Hepatocyte (in vitro differentiated cells): ENCODE measurements at regions not wholly inside any gene's neighbourhood (a gene's known extent, or its start where the extent isn't known, plus 50 kb on each side); places are given as distances from the start of the nearest gene placed in this dataset.

ENCODE experiments used
- DNase-seq: peaks from one replicate; pipeline ENCODE4 v3.0.0-alpha.2; 2016; ENCODE audit warnings: low spot score
- H2AFZ ChIP-seq: fragments of 200-600 bp; sonication (generic); 2 replicates; pipeline ENCODE4 v1.6.0; 2016; ENCODE audit warnings: antibody characterized with exemption, mild to moderate bottlenecking
- H3K27ac ChIP-seq: fragments of 200-600 bp; sonication (generic); 2 replicates; pipeline ENCODE4 v1.5.1; 2016; ENCODE audit warnings: mild to moderate bottlenecking
- H3K27me3 ChIP-seq: fragments of 200-600 bp; sonication (generic); 2 replicates; pipeline ENCODE4 v1.6.1; 2016
- H3K36me3 ChIP-seq: fragments of 200-600 bp; sonication (generic); replicated peaks from 2 replicates; pipeline ENCODE4 v1.5.1; 2016; ENCODE audit warnings: low read depth; ENCODE audit not compliant: insufficient read depth
- H3K4me1 ChIP-seq: fragments of 200-600 bp; sonication (generic); 2 replicates; pipeline ENCODE4 v1.5.1; 2016; ENCODE audit warnings: mild to moderate bottlenecking, moderate library complexity; ENCODE audit not compliant: insufficient read depth
- H3K4me2 ChIP-seq: fragments of 200-600 bp; sonication (generic); 2 replicates; pipeline ENCODE4 v1.6.0; 2016
- H3K4me3 ChIP-seq: fragments of 200-600 bp; sonication (generic); 2 replicates; pipeline ENCODE4 v1.5.1; 2016; ENCODE audit warnings: mild to moderate bottlenecking
- H3K79me2 ChIP-seq: fragments of 200-600 bp; sonication (generic); 2 replicates; pipeline ENCODE4 v1.6.0; 2017; ENCODE audit warnings: mild to moderate bottlenecking
- H3K9me2 ChIP-seq: fragments of 200-600 bp; sonication (generic); replicated peaks from 2 replicates; pipeline ENCODE4 v1.6.0; 2017; ENCODE audit warnings: mild to moderate bottlenecking; ENCODE audit not compliant: insufficient read depth
- H3K9me3 ChIP-seq: fragments of 200-600 bp; sonication (generic); 2 replicates; pipeline ENCODE4 v1.5.1; 2016; ENCODE audit warnings: low read depth, mild to moderate bottlenecking
- H4K20me1 ChIP-seq: fragments of 200-600 bp; sonication (generic); 2 replicates; pipeline ENCODE4 v1.6.0; 2016; ENCODE audit warnings: mild to moderate bottlenecking; ENCODE audit not compliant: insufficient read depth, poor library complexity, severe bottlenecking
- CTCF ChIP-seq: fragments of 200-600 bp; sonication (generic); IDR thresholded peaks from 2 replicates; pipeline ENCODE4 v1.5.1; 2016; ENCODE audit warnings: antibody characterized with exemption, mild to moderate bottlenecking; ENCODE audit not compliant: poor library complexity
- EZH2 ChIP-seq: fragments of 200-600 bp; sonication (generic); IDR thresholded peaks from 2 replicates; pipeline ENCODE4 v1.6.1; 2016; ENCODE audit warnings: antibody characterized with exemption, mild to moderate bottlenecking, borderline replicate concordance
- EZH2phosphoT487 ChIP-seq: fragments of 200-600 bp; sonication (generic); IDR thresholded peaks from one replicate; pipeline ENCODE4 v1.6.1; 2018; ENCODE audit warnings: antibody characterized with exemption, mild to moderate bottlenecking, low read depth, moderate library complexity; ENCODE audit not compliant: unreplicated experiment, severe bottlenecking
- WGBS: methylation state at CpG from one replicate; pipeline ENCODE4 v1.1.6; 2016; ENCODE audit warnings: low lambda C conversion rate; ENCODE audit errors: missing lambda C conversion rate; 5-methylcytosine and 5-hydroxymethylcytosine counted together

- no peak for DNase-seq
- 58% methylated on average over 3 of the region's 3 CpGs for WGBS
- H3K4me3 ChIP-seq: no peak overlapping the region
Observed at GRCh38 chr2:122816803-122817202, 1061.4 kb downstream of the TSN start.

GRCh38 chr2:122822319-122822718, 1066.9 kb downstream of the TSN start:
- H3K4me2 ChIP-seq: no peak overlapping the region
- no peaks in the 10 kb centered on the region for H3K9me3 ChIP-seq
- TF ChIP-seq CTCF (no peak), EZH2phosphoT487 (no peak), EZH2 (no peak)
- no peak for DNase-seq
- no peak overlapping the region for H3K27ac ChIP-seq
- H3K9me2 ChIP-seq: no peaks in the 10 kb centered on the region
- no peaks in the 10 kb centered on the region for H3K36me3 ChIP-seq
- H4K20me1 ChIP-seq: no peaks in the 10 kb centered on the region
- no peak overlapping the region for H3K4me3 ChIP-seq
- no peaks in the 10 kb centered on the region for H3K4me1 ChIP-seq
- H2AFZ ChIP-seq: no peak overlapping the region
- no peaks in the 10 kb centered on the region for H3K79me2 ChIP-seq
- 93% methylated on average over 5 of the region's 5 CpGs for WGBS
- no peaks in the 10 kb centered on the region for H3K27me3 ChIP-seq

More at GRCh38 chr2:122816803-122817202, 1061.4 kb downstream of the TSN start:
- Histone ChIP-seq H3K36me3 (no peaks in the 10 kb centered on the region), H3K4me1 (no peaks in the 10 kb centered on the region), H3K4me2 (no peak overlapping the region), H3K79me2 (no peaks in the 10 kb centered on the region), H3K27me3 (no peaks in the 10 kb centered on the region), H3K27ac (no peak overlapping the region), H3K9me3 (no peaks in the 10 kb centered on the region), H3K9me2 (no peaks in the 10 kb centered on the region), H4K20me1 (no peaks in the 10 kb centered on the region), H2AFZ (no peak overlapping the region)
- TF ChIP-seq EZH2 (no peak), EZH2phosphoT487 (no peak), CTCF (no peak)

- WGBS: 96% methylated on average over 4 of the region's 4 CpGs
- Histone ChIP-seq H4K20me1 (no peaks in the 10 kb centered on the region), H3K36me3 (no peaks in the 10 kb centered on the region)
Observed at GRCh38 chr2:122830157-122830556, 1074.7 kb downstream of the TSN start.

More at GRCh38 chr2:122830157-122830556, 1074.7 kb downstream of the TSN start:
- no peak overlapping the region for H2AFZ ChIP-seq
- H3K27me3 ChIP-seq: no peaks in the 10 kb centered on the region
- H3K9me3 ChIP-seq: peaks cover 3% of the 10 kb centered on the region
- H3K4me1 ChIP-seq: no peaks in the 10 kb centered on the region
- H3K4me3 ChIP-seq: no peak overlapping the region
- no peak overlapping the region for H3K4me2 ChIP-seq
- no peaks in the 10 kb centered on the region for H3K9me2 ChIP-seq
- TF ChIP-seq CTCF (no peak), EZH2 (no peak), EZH2phosphoT487 (no peak)
- DNase-seq: no peak
- no peaks in the 10 kb centered on the region for H3K79me2 ChIP-seq
- H3K27ac ChIP-seq: no peak overlapping the region
